GM19324 (cell line): ENCODE measurements at regions not wholly inside any gene's neighbourhood (a gene's known extent, or its start where the extent isn't known, plus 50 kb on each side); places are given as distances from the start of the nearest gene placed in this dataset.
"Not testable (repeated sequence)": the region's sequence is repeated elsewhere in the genome, so short reads cannot be mapped to it uniquely, and the experiment has no call there.

Experiments used
- ATAC-seq: cut with Tn5 transposase; IDR thresholded peaks from one replicate; pipeline ENCODE4 v1.9.1; 2021; ENCODE audit warnings: mild to moderate bottlenecking, moderate library complexity; ENCODE audit not compliant: unreplicated experiment, low FRiP score

DNA sequence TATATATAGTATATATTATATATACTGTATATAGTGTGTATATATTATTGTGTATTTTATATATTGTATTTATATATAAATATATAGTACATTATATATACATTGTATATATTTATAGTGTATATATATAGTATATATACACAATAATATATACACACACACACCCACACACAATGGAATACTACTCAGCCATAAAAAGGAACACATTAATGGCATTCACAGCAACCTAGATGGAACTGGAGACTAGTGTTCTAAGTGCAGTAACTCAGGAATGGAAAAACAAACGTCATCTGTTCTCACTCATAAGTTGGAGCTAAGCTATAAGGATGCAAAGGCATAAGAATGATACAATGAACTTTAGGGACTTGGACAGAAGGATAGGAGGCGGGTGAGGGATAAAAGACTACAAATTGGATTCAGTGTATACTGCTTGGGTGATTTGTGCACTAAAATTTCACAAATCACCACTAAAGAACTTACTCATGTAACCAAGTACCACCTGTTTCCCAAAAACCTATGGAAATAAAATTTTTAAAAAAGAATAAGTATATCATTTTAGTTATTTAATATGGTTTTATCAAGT, 201.9 kb upstream of the CDH11 start:
- ATAC-seq: no peak

DNA sequence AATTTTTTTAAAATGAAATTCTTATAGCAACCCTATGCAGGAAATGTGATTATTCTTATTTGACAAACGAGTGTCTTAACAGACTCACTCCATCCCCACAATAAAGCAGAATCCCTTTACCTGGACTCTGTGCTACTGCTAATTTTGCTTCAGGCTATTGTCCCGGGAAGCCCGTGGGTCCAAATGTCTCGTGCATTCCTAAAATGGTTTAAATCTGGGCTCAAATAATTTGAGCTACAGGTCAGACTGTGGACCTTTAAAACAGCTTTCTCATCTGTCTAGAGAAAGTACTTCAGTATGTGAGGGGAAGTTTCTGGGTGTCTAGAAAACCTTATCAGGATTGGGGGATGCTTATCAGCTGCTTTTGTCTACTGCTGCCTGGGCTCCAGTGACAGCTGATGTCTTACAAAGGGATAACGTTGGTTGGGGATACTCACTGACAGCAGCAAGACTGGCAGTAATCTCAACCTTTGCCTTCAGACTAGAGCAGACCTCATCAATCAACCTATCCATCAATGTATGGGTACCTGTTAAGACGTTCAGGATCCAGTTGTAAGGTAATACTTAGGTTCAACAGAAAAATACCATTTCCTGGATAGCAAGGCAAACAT, 197.9 kb upstream of the CDH11 start:
- ATAC-seq: no peak

DNA sequence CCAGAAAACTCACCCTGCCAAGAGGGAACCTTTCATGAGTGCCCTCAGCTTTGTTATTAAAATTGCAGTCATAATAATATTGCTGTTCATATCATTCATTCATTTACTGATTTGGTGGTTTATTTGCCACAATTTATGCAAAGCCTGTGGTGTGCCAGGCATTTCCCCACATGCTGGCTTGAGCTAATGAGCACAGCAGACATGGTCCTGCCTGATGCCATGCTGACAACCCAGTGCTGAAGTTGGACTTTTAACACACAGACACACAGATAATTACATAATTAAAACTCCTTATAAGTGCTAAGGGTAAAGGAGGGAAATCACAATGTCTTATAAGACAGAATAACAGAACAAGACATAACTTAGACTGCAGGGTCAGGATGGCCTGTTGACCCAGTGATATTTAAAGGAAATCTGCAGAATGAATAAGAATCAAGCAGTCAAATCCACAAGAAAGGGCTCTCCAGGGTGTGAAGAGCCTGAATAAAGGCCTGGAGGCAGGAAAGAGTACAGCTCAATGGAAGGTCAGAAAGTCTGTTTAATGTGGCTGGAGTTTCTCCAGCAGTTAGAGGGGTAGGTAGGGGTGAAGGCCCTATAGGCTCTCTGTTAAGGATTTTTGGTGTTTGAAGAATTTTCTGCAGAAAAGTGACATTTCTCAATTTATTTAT, 196.9 kb upstream of the CDH11 start:
- no peak for ATAC-seq

DNA sequence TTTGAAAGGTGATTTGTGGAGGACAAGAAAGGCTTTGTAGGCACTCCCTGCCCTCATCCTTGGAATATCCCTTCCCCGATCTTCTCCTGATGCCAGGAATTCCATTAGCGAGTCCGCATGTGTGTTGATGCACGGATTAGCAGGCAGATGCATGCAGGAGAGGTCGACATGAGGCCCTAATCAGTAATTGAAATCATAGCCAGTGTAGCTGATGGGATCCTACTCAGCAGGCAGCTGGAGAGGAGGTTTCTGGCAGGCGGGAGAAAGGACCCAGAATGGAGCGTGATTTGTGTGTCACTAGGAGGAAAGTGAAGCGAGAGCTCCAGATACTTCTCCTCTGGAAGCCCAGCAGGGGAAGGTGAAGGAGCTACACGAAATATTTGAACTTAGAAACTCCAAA, 196.3 kb upstream of the CDH11 start:
- ATAC-seq: no peak

DNA sequence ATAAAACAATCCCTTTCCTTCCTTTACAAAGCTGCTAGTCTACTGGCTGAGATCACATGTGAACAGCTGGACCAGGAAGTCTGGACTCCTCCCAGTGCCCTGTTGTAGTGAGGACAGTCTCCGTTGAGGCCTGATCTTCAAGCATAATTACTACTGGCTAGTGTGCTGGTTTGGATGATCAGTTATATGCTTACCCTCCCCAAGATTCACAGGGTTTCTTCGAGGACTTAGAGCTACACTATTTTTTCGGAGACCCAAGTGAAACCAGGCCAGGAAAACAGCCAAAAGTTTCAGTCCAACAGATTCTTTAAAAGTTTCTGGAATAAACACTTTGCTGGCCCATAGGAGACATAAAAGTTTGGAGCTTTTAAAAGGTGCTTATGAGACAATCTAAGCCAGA, 194.9 kb upstream of the CDH11 start:
- no peak for ATAC-seq

DNA sequence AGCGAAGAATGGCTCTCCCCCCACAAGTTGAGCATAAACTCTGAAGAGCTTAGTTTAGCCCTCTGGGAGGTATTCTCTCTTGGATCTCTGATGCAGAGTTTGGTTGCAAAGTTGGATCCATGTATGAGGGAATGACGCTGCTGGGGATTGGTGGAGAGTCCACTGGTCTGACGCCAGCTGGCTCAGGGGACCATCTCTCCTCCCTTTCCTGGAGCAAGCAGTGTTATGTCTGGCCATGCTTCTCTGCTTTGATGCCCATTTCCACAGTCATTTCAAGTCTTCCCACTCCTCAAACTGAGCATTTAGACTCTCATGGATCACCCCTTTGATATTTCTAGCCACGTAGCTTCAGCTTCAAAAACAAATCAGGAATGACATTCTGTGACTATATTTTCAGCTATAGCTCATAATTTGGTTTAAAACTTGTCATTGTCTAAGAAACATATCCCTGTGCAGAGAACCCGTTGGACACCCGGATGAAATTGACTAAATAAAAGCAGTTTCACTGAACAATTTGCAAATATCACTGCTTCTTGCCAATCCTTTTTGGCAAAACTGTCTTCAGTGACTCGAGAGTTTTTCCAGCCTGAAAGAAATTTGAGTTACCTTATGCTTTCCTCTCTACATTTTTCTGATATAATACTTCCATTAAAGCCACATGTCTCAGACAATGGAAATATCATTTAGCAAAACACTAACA, 193.4 kb upstream of the CDH11 start:
- ATAC-seq: no peak

DNA sequence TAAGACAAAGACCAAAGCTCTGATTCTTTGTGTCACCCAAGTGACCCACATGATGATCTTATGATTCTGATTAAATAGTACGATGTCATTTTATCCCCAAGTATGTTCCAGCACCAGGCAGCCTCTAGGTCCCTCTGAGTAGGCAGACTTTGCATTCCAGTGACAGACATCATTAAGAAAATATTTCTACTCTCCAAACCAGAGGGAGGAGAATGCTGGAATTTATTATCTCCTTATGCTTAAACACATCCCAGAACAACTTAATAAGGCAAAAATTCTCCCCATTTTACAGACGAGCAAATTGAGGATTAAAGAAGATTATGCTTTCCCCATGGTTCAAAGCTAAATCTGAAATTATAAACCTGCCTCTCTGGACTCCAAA, 192.8 kb upstream of the CDH11 start:
- ATAC-seq: no peak

DNA sequence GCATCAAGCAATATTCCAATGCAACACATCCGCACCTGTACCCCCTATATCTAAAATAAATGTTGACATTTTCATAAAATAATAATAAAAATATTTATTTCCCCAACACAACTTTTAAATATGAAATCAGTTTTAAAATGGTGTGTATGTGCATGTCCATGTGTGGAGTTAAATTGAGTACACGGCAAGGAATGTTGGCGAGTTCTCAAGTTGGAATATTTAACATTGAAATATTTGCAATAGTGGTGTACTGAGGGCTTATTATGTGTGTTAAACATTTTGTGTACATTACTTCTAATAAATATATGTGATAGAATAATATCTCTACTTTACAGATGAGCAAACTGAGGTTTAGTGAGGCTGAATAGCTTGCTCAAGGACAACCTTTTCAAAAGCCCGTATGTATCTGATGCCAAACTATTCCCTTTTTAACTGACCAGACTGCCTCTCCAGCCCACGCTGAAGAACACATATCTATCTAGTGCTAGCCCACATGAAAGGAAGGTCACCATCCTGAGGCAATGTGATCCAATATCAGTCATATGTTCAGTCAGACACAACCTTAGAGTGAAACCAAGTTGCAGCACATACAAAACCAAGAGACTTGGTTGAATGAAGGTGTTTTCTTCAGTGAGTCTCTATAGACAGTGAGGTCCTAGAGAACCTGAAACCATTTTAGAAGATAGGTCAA, 192.2 kb upstream of the CDH11 start:
- ATAC-seq: no peak

DNA sequence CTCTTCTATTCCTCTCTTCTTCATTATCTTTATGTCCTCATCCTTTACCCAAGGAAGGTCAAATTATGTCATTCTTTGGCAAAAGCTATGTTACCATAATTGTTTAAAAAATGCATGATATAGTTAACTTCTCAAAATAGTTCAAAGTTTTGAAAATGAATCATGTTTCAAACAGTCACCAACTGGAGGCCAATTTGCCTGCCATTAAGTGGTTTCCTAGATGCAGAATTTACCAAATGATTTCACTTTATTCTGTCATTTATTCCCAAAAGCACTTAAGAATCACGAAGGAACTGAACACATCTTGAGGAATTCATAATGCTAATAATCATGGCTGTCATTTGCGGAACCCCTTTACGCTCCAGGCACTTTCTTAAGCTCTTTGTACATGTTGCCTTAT, 190.9 kb upstream of the CDH11 start:
- ATAC-seq: no peak

DNA sequence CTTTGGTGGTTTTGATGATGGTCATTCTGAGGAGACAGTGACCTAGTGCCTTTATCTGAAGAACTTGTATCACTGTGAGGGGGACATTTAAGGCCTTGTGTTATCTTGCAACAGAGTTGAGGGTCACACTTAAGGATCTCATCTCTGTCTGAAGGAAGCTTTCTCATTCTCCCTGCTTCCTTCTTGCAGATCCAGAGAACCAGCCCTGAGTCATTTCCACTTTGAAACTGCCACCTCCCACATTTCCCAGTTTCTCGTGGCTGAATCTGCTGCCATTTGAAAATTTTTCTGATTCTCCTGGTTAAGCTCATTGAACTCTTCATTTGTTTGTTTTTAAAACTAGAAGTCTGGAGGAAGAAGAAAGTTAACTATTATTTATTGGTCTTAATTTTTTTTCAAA, 190.2 kb upstream of the CDH11 start:
- ATAC-seq: no peak

DNA sequence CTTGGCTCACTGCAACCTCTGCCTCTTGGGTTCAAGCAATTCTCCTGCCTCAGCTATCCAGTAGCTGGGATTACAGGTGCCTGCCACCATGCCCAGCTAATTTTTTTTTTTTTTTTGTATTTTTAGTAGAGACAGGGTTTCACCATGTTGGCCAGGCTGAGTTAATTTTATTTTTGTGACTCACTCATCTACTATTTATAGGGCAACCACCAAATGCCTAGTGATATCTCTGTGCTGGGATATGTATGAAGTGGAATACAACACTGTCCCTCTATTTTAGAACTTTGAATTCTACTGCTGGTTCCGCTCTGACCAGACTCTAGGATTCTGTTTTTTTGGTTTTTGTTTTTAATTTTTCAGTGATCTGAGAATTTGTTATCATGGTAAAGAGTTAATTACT, 188.6 kb upstream of the CDH11 start:
- ATAC-seq: not testable (repeated sequence)

DNA sequence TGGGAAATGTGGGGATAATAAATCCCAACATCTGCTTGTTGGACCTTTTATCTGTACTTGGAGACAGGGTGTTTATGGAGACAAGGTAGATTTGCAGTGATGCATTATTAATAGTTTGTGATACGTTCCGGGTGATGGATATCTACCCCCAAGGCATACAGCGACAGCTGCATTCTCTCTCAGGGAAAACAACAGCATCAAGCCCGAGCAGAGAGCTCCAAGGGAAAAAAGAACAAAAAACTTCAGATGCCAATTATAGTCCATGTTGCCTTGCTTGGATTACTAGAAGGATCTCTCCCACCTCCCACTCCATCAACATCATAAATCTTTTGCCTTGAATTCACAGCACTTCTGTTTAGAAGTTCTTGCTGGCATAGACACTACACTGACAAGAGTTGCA, 187.5 kb upstream of the CDH11 start:
- no peak for ATAC-seq

DNA sequence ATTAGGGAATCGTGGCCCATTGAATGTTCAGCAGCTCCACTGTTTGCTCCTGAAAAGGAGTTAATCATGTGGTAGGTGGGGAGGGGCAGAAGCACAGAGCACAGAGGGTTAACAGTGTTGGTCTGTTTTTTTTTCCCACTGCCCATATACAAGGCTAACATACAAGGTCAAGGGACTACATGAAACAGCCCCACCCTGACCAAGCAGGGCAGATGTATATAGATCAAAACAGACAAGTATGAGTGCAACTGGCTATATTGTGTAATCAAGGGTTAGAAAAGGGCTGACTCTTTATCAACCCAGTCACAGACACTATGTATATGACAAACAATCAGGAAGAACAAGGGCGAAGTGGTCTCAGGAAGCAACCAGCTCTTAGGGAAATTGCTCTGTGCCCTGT, 186.6 kb upstream of the CDH11 start:
- ATAC-seq: no peak

DNA sequence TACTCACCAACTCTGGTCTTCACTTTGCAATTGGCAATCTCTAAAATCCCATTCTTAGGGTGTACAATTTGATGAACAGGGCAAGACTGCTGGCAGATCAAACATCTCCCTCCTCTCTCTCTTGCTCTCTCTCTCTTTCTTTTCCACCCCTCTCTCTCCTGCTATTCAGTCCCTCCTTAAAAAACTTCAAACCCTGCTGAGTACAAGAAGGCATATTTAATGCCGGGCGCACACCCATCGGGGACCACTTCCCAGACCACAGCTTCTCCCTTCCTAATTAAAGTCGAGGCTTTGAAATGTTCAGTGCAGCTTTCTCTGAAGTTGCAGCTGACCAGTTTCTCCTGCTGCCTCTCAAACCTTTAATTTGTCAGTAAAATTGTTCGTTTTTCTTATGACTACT, 185.4 kb upstream of the CDH11 start:
- no peak for ATAC-seq

DNA sequence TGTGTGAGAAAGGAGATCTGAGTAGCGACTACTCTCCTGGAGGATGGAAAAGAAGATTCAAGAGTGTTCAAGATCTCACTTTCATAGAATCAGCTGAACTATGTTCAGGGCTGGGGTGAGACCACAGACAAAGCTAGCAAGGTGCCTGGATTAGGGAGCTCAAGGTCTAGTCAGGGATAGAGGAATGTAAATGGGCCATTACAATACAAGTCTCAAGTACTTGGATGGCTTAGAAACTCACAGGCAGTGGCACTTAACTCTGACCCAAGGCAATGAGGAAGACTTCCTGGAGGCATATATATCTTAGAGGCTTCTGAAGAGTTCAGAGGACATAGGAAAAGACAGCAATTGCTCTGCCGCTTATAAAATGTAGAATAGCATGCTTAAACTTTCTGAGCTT, 184.9 kb upstream of the CDH11 start:
- no peak for ATAC-seq

DNA sequence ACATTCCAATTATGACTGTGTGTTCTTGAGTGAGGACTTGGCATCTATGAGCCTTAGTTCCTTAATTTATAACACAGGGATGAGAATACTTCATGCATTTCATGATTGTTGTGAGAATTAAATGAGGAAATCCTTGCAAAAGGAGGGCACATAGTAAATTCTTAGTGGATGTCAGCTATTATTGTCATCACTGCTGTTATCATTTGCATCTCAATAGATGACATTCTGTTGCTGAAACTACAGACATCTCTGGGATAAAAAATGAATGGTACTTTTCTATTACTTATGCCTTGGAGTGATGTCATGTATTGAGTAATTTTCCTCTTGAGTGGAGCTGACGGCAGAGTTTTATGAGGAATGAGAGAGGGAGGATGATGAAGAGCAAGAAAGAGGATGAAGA, 184.4 kb upstream of the CDH11 start:
- no peak for ATAC-seq

DNA sequence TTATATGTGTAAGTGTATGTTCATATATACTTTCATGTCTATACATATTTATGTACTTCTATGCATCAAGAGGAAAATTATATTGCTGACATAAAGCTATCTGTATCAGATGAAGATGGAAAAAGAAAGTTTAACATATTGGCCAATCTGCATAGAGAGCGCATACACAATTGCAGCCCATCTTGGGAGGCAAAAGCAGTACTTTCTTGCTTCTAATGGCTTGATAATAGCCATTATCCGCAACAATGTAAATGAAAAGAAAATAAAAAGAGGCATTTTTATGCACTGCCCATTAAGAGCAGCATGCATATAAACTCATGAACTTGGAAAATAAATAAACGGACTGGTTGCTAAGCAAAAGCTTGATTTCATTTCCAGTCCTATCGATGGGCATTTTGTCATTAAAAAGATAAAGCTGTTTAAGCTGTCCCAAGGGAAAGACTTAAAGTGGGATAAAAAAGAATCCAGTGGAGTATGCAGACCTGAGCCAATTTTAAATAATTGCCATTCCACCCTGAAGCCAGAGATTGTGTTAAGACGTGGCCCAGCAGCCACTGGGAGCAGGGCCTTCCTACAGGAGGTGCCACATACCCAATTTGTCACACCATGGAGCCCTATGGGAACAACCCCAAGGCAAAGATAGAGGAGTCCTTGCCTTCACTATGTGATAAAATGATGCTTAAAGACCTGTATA, 183.6 kb upstream of the CDH11 start:
- ATAC-seq: no peak

DNA sequence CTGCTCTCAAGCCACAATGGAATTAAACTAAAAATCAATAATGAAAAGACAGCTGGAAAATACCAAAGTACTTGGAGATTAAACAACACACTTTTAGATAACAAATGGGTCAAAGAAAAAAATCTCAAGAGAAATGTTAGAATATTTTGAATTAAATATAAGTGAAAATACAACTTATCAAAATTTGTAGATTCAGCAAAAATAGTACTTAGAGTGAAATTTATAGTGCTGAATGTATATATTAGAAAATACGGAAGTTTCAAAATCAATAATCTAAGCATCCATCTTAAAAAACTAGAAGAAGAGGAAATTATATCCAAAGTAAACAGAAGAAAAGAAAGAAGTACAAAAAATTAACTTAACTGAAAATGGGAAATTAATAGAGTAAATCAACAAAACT, 179.2 kb upstream of the CDH11 start:
- no peak for ATAC-seq

DNA sequence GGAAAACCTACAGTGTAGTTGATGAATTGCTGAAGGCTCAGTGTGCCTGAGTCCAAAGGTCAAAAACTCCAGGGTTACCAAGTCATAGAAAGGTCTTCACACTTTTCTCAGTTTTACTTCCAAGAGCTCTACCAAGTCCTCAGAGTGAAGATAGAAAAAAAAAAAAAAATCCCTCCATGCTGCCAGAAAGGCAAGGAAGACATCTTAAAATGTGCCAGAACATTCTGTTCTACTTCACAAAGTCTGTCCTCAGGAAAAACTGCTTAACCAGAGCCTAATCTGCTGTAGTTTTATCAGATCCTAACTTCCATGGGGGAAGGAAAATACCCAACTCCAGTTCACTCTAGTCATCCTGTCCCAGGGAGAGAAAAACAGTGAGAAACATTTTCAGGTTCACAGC, 175.6 kb upstream of the CDH11 start:
- no peak for ATAC-seq

DNA sequence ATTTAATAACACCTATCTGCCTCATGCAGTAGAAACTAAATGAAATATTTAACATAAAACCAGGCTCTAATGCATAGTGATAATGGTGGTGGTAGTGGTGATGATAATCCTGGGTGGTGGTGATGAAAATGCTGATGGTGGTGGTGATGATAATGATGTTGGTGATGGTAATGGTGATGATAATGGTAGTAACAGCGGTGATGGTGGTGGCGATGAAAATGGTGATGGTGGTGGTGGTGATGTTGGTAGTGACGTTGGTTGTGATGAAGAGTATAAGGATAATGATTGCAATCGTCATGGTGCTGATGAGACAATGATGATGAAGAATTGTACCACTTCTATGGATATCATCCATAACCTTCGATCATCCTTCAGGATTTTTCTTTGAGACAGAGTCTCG, 173.7 kb upstream of the CDH11 start:
- no peak for ATAC-seq

DNA sequence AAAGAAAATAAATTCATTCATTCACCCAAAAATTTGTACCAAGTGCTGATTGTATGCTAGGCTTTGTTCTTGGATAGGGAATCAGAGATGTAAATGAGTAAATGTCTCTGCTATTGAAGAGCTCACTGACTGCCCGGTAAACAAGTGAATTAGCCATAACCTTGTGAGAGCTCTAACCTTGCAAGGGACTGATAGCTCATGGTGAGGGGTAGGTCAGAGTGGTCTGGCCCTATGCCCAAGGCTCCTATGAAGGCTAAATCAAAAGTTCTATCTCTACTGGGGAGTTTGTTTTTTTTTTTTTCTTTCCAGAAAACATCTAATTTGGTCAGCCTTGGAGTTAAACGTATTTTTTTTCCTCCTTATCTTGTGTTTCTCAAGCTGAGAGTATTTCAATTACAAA, 172.8 kb upstream of the CDH11 start:
- no peak for ATAC-seq
